H9 (cell line): ENCODE measurements at regions not wholly inside any gene's neighbourhood (a gene's known extent, or its start where the extent isn't known, plus 50 kb on each side); places are given as distances from the start of the nearest gene placed in this dataset.

Source experiments
- DNase-seq: peaks from one replicate; pipeline ENCODE4 v3.0.0-alpha.2; 2017
- H2AFZ ChIP-seq: one replicate; pipeline ENCODE4 v1.6.1; 2013; ENCODE audit warnings: mild to moderate bottlenecking, low read length, control low read depth, moderate library complexity
- H2AK5ac ChIP-seq: 2 replicates; pipeline ENCODE4 v1.6.1; 2013; ENCODE audit warnings: low read length, control low read depth, mixed read lengths; ENCODE audit not compliant: insufficient read length
- H2BK120ac ChIP-seq: one replicate; pipeline ENCODE4 v1.6.1; 2013; ENCODE audit warnings: low read depth, mild to moderate bottlenecking, low read length, control low read depth, inconsistent platforms; ENCODE audit not compliant: poor library complexity, severe bottlenecking
- H2BK12ac ChIP-seq: 2 replicates; pipeline ENCODE4 v1.6.1; 2013; ENCODE audit warnings: low read length, control low read depth, mixed read lengths, low read depth; ENCODE audit not compliant: insufficient read length
- H2BK15ac ChIP-seq: 2 replicates; pipeline ENCODE4 v1.6.1; 2013; ENCODE audit warnings: low read depth, low read length, control low read depth
- H2BK20ac ChIP-seq: one replicate; pipeline ENCODE4 v1.6.1; 2013; ENCODE audit warnings: low read depth, mild to moderate bottlenecking, low read length, control low read depth, inconsistent platforms; ENCODE audit not compliant: poor library complexity, severe bottlenecking
- H2BK5ac ChIP-seq: 2 replicates; pipeline ENCODE4 v1.6.1; 2013; ENCODE audit warnings: low read length, control low read depth, mixed read lengths; ENCODE audit not compliant: insufficient read length
- H3K14ac ChIP-seq: 2 replicates; pipeline ENCODE4 v1.6.1; 2013; ENCODE audit warnings: low read length, control low read depth; ENCODE audit not compliant: insufficient read depth
- H3K18ac ChIP-seq: 2 replicates; pipeline ENCODE4 v1.6.1; 2013; ENCODE audit warnings: low read depth, mild to moderate bottlenecking, mixed read lengths, low read length, control low read depth; ENCODE audit not compliant: insufficient read length
- H3K23ac ChIP-seq: 2 replicates; pipeline ENCODE4 v1.6.1; 2013; ENCODE audit warnings: low read length, control low read depth, mixed read lengths, low read depth; ENCODE audit not compliant: insufficient read length
- H3K23me2 ChIP-seq: 2 replicates; pipeline ENCODE4 v1.6.1; 2013; ENCODE audit warnings: low read depth, mild to moderate bottlenecking, mixed read lengths, low read length, control low read depth; ENCODE audit not compliant: insufficient read length, poor library complexity, severe bottlenecking
- H3K27ac ChIP-seq: 2 replicates; pipeline ENCODE4 v1.5.1; 2013; ENCODE audit warnings: low read length, control low read depth, mixed read lengths, low read depth; ENCODE audit not compliant: insufficient read length
- H3K27me3 ChIP-seq: 2 replicates; pipeline ENCODE4 v1.6.1; 2013; ENCODE audit warnings: low read length, control low read depth, inconsistent platforms; ENCODE audit not compliant: insufficient read depth
- H3K4ac ChIP-seq: 2 replicates; pipeline ENCODE4 v1.6.1; 2013; ENCODE audit warnings: low read depth, mild to moderate bottlenecking, control low read depth, inconsistent platforms, low read length, moderate library complexity
- H3K4me1 ChIP-seq: 2 replicates; pipeline ENCODE4 v1.6.1; 2013; ENCODE audit warnings: low read length, control low read depth, inconsistent platforms; ENCODE audit not compliant: insufficient read depth
- H3K4me2 ChIP-seq: 2 replicates; pipeline ENCODE4 v1.6.1; 2013; ENCODE audit warnings: low read length, control low read depth, mixed read lengths; ENCODE audit not compliant: insufficient read length, insufficient read depth
- H3K56ac ChIP-seq: 2 replicates; pipeline ENCODE4 v1.6.1; 2013; ENCODE audit warnings: low read depth, mild to moderate bottlenecking, mixed read lengths, low read length, control low read depth; ENCODE audit not compliant: insufficient read length
- H3K79me1 ChIP-seq: 2 replicates; pipeline ENCODE4 v1.6.1; 2013; ENCODE audit warnings: low read depth, mild to moderate bottlenecking, moderate library complexity, low read length, control low read depth, inconsistent platforms; ENCODE audit not compliant: insufficient read depth, poor library complexity, severe bottlenecking
- H3K79me2 ChIP-seq: 2 replicates; pipeline ENCODE4 v1.6.1; 2013; ENCODE audit warnings: low read length, control low read depth, inconsistent platforms; ENCODE audit not compliant: insufficient read depth
- H3K9ac ChIP-seq: 2 replicates; pipeline ENCODE4 v1.6.1; 2013; ENCODE audit warnings: low read length, control low read depth, mixed read lengths; ENCODE audit not compliant: insufficient read length; ENCODE audit errors: extremely low read depth
- H3K9me3 ChIP-seq: one replicate; pipeline ENCODE4 v1.6.1; 2013; ENCODE audit warnings: low read depth, low read length, inconsistent platforms; ENCODE audit not compliant: control insufficient read depth
- H3T11ph ChIP-seq: one replicate; pipeline ENCODE4 v1.6.1; 2013; ENCODE audit warnings: mild to moderate bottlenecking, low read length, control low read depth, inconsistent platforms
- H4K20me1 ChIP-seq: one replicate; pipeline ENCODE4 v1.6.1; 2013; ENCODE audit not compliant: control insufficient read depth, insufficient read length, insufficient read depth
- H4K5ac ChIP-seq: 2 replicates; pipeline ENCODE4 v1.6.1; 2013; ENCODE audit warnings: low read depth, mild to moderate bottlenecking, mixed read lengths, low read length, control low read depth; ENCODE audit not compliant: insufficient read length
- H4K8ac ChIP-seq: replicated peaks from 2 replicates; pipeline ENCODE4 v1.6.1; 2013; ENCODE audit warnings: low read length, control low read depth, mixed read lengths, low read depth; ENCODE audit not compliant: insufficient read length
- H4K91ac ChIP-seq: 2 replicates; pipeline ENCODE4 v1.6.1; 2013; ENCODE audit warnings: low read depth, mild to moderate bottlenecking, moderate library complexity, mixed read lengths, low read length, control low read depth; ENCODE audit not compliant: insufficient read length
- H3K27ac Mint-ChIP-seq, 3 experiments: 2 replicates in 2 of 3; 3 replicates in 1 of 3; pipeline ENCODE4 v1.8.0; 2020 to 2021; ENCODE audit warnings: mixed read lengths in 3 of 3, mild to moderate bottlenecking in 1 of 3, moderate library complexity in 1 of 3
- H3K27me3 Mint-ChIP-seq: 2 replicates; pipeline ENCODE4 v1.8.0; 2021; ENCODE audit warnings: low read depth, mild to moderate bottlenecking, moderate library complexity, mixed read lengths
- H3K36me3 Mint-ChIP-seq, 3 experiments: 2 replicates in 2 of 3; 3 replicates in 1 of 3; pipeline ENCODE4 v1.8.0; 2020 to 2021; ENCODE audit warnings: low read depth in 3 of 3, mixed read lengths in 3 of 3; ENCODE audit not compliant: insufficient read depth in 1 of 3
- H3K4me1 Mint-ChIP-seq, 2 experiments: 2 replicates each; pipeline ENCODE4 v1.8.0; 2020; ENCODE audit warnings: mixed read lengths in 2 of 2
- H3K4me3 Mint-ChIP-seq, 2 experiments: 2 replicates in 1 of 2; 3 replicates in 1 of 2; pipeline ENCODE4 v1.8.0; 2020 to 2021; ENCODE audit warnings: mild to moderate bottlenecking in 2 of 2, mixed read lengths in 2 of 2, moderate library complexity in 1 of 2
- H3K9me3 Mint-ChIP-seq, 2 experiments: 2 replicates in 1 of 2; 3 replicates in 1 of 2; pipeline ENCODE4 v1.8.0; 2020; ENCODE audit warnings: mild to moderate bottlenecking in 2 of 2, mixed read lengths in 2 of 2, moderate library complexity in 1 of 2
- CTCF ChIP-seq: fragments of 200-600 bp; sonication (generic); conservative IDR thresholded peaks from 3 replicates; pipeline ENCODE4 v1.8.0; 2021; ENCODE audit warnings: antibody characterized with exemption, mild to moderate bottlenecking
- WGBS: extraction: QIAGEN DNeasy Blood & Tissue Kit; methylation state at CpG from one replicate; pipeline ENCODE4 v1.1.7; 2013; ENCODE audit warnings: missing lambda C conversion rate, low lambda C conversion rate, mixed read lengths; ENCODE audit not compliant: insufficient read length; ENCODE audit errors: extremely low coverage; 5-methylcytosine and 5-hydroxymethylcytosine counted together

GRCh38 chr12:78328524-78328923 lies 497.8 kb downstream of the NAV3 start:
- Histone ChIP-seq H3K4ac (no peak overlapping the region), H4K91ac (no peak overlapping the region), H4K20me1 (no peaks in the 10 kb centered on the region), H3T11ph (no peak overlapping the region), H3K23me2 (no peaks in the 10 kb centered on the region), H3K18ac (no peak overlapping the region), H3K4me2 (no peak overlapping the region), H3K4me1 (no peaks in the 10 kb centered on the region; the same call in 1 of the 2 replicates), H2BK12ac (no peak overlapping the region), H2BK20ac (no peak overlapping the region), H3K56ac (no peak overlapping the region), H3K27ac (no peak overlapping the region), H4K8ac (no peak overlapping the region), H3K23ac (no peak overlapping the region), H3K9me3 (no peaks in the 10 kb centered on the region), H2BK15ac (no peak overlapping the region), H3K14ac (no peak overlapping the region), H2AK5ac (no peak overlapping the region), H3K79me1 (no peaks in the 10 kb centered on the region), H2BK5ac (no peak overlapping the region), H2BK120ac (no peak overlapping the region), H3K79me2 (no peaks in the 10 kb centered on the region), H4K5ac (no peak overlapping the region), H2AFZ (no peak overlapping the region), H3K27me3 (no peaks in the 10 kb centered on the region), H3K9ac (no peak overlapping the region)
- Mint-ChIP-seq H3K27ac (no peak overlapping the region), H3K4me1 (peaks cover 0 to 3% of the 10 kb centered on the region in 2 experiments; a peak in 2 of 4 replicates), H3K36me3 (no peaks in the 10 kb centered on the region), H3K4me3 (no peak overlapping the region), H3K9me3 (no peaks in the 10 kb centered on the region), H3K27me3 (no peaks in the 10 kb centered on the region)
- TF ChIP-seq CTCF = no peak
- no CpG with 5 or more reads among the region's 4 CpGs for WGBS
- no peak for DNase-seq
